AG04449 (cell line): ENCODE measurements at regions not wholly inside any gene's neighbourhood (a gene's known extent, or its start where the extent isn't known, plus 50 kb on each side); places are given as distances from the start of the nearest gene placed in this dataset.

Experiments
- CTCF ChIA-PET: fragments of 350-600 bp; formaldehyde crosslinking; extraction: SDS; loops from one replicate; lab custom pipeline; 2021; ENCODE audit warnings: antibody characterized with exemption; lab: Yijun Ruan, JAX
- POLR2A ChIA-PET: fragments of 400-600, 350-600 bp; formaldehyde crosslinking; extraction: SDS; loops from one replicate; lab custom pipeline; 2020; ENCODE audit warnings: antibody characterized with exemption, inconsistent platforms; lab: Yijun Ruan, JAX
- DNase-seq: peaks from one replicate; pipeline ENCODE4 v3.0.0-alpha.2; 2010; ENCODE audit warnings: low read depth, low spot score
- H3K4me3 ChIP-seq: 2 replicates; pipeline ENCODE4 v1.5.1; 2011; ENCODE audit warnings: low read depth, mild to moderate bottlenecking, control low read depth, low read length
- CTCF ChIP-seq: IDR thresholded peaks from one replicate; pipeline ENCODE4 v1.5.1; 2011; ENCODE audit warnings: mild to moderate bottlenecking, moderate library complexity, low read length, control low read depth, inconsistent platforms; ENCODE audit not compliant: insufficient read depth; ENCODE audit errors: missing control alignments

DNA sequence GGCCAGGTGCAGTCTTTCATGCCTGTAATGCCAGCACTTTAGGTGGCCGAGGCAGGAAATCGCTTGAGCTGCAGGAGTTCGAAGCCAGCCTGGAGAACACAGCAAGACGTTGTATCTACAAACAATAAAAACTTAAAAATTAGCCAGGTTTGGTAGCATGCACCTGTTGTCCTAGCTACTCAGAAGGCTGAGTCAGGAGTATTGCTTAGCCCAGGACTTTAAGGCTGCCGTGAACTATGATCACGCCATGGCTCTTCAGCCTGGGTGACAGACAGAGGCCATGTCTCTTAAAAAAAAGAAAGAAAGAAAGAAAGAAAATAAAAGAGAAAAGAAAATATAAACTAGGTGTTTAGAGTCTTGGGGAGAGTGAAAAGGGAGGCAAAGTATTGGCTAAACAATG is 96.4 kb upstream of the PDE5A start:
- ChIA-PET POLR2A (no interaction called here), CTCF (no interaction called here)
- no peak for TF ChIP-seq CTCF
- H3K4me3 ChIP-seq: no peak overlapping the region
- no peak for DNase-seq

- ChIA-PET POLR2A (no interaction called here), CTCF (interaction anchor here (1.4 to 2.2 kb wide), 2 partner anchors 11 to 94 kb away, joined by 4 to 6 read pairs; partner anchors contain the start of gene PDE5A)
- no peak for TF ChIP-seq CTCF
- no peak for DNase-seq
- no peak overlapping the region for H3K4me3 ChIP-seq
Measured at GRCh38 chr4:119722670-119723069, 94.1 kb upstream of the PDE5A start.

- CTCF ChIA-PET: interaction anchor here (1.2 to 2.2 kb wide), 3 partner anchors 11 to 95 kb away, joined by 4 to 6 read pairs (median 4); partner anchors contain the start of gene PDE5A
Measured at GRCh38 chr4:119721878-119722277, 93.3 kb upstream of the PDE5A start.

DNA sequence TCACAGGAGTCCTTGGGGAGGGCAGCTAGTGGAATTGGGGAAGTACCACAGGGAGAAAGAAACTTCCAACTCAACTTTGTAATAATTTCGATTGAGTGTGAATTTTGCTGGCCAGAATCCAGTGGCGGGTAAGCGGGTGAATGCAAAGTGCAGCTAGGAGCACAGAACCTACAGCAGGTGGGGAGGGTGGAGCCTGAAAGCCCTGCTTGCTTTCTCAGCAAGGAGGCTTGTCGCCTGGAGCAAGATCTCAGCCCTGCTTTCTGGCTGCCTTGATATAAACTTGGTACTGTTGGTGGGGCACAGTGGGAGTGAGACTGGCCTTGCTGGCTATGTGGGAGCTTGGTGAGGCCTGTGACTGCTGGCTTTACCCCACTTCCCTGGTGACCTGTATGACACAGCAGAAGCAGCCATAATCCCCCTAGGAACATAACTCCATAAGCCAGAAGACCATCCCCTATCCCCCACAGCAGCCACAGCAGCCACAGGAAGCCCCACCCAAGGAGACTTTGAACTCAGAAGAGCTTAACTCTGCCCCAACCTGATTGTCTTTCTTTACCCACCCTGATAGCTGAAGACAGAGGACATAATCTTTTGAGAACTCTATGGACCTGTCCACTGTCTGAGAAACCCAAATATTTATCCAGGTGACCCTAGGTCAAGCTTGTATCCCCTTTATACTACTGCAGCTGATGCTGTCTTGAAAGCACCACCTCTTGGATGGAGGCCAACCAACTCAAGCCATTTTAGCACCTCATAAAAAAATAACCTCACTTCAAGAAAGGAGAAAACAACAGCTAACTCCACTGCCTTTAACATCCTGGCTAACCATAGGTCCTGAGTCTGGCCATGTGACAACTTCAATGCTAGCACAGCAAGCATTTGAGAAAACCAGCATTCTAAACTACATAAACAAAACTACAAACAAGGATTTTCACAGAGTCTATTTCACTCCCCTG is 87.2 kb upstream of the PDE5A start:
- no peak overlapping the region for H3K4me3 ChIP-seq
- ChIA-PET CTCF (no interaction called here), POLR2A (no interaction called here)
- no peak for TF ChIP-seq CTCF
- no peak for DNase-seq

More at GRCh38 chr4:119721878-119722277, 93.3 kb upstream of the PDE5A start:
- no peak for TF ChIP-seq CTCF
- H3K4me3 ChIP-seq: no peak overlapping the region
- POLR2A ChIA-PET: no interaction called here
- DNase-seq: no peak

DNA sequence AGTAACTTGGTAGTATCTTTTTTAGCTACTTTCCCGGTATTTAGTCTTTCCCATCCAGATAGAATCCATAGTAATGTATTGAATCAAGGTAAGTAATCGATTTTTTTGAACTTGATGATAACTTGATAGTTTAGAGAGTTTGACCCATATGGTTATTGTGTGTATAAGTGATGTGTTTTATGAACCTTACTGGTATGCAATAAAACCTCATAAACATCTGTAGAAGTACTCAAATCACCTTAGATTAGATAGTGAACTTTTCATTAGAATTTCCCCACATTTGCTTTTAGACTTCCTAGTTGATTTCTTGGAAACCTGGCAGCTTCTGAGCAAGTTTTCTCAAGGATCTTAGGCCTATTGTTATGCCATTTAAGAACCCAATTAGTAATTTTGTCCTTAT is 80.8 kb upstream of the PDE5A start:
- TF ChIP-seq CTCF: no peak
- no peak for DNase-seq
- CTCF ChIA-PET: no interaction called here
- POLR2A ChIA-PET: no interaction called here
- H3K4me3 ChIP-seq: no peak overlapping the region

GRCh38 chr4:119707336-119707735 is 78.7 kb upstream of the PDE5A start:
- no peak overlapping the region for H3K4me3 ChIP-seq
- CTCF ChIA-PET: no interaction called here
- no peak for DNase-seq
- POLR2A ChIA-PET: no interaction called here
- no peak for TF ChIP-seq CTCF
